TTC549 (cell line): ENCODE measurements at regions not wholly inside any gene's neighbourhood (a gene's known extent, or its start where the extent isn't known, plus 50 kb on each side); places are given as distances from the start of the nearest gene placed in this dataset.

ENCODE experiments used
- FAIRE-seq: peaks from 2 replicates; lab custom pipeline; 2012; peaks lifted over from hg19 to GRCh38; lab: Jason Lieb, UNC

GRCh38 chr3:117184574-117184973, 475.0 kb downstream of the TUSC7 start:
- no peak for FAIRE-seq

GRCh38 chr3:117191245-117191644, 481.7 kb downstream of the TUSC7 start:
- no peak for FAIRE-seq

DNA sequence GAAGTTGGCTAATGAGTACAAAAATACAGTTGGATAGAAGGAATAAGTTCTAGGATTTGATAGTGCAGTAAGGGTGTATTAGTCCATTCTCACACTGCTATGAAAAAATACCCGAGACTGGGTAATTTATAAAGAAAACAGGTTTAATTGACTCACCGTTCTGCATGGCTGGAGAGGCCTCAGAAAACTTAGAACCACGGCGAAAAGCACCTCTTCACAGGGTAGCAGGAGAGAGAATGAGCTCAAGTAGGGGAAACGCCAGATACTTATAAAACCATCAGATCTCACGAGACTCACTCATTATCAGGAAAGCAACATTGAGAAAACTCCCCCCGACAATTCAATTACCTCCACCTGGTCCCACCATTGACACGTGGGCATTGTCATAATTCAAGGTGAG, 483.3 kb downstream of the TUSC7 start:
- FAIRE-seq, result no peak

- no peak for FAIRE-seq
Observed at GRCh38 chr3:117193390-117193789, 483.8 kb downstream of the TUSC7 start.

DNA sequence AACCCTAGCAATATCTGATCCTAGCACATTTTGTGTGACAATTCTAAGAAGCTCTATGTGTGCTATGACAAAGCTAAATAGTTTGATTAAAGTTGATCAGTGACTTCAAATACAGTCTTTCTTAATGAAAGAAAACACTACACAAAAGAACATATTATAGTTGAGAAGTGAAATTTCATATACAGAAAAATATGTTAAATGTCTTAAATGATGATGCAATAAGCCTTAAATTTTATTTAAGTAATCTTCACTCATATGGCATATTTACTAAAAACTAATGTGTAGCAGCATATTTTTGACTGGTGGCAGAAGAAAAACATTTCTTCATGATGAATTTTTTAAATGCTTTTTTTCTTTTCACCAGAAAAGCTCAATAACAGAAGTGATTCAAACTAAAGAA, 485.5 kb downstream of the TUSC7 start:
- FAIRE-seq, result no peak

DNA sequence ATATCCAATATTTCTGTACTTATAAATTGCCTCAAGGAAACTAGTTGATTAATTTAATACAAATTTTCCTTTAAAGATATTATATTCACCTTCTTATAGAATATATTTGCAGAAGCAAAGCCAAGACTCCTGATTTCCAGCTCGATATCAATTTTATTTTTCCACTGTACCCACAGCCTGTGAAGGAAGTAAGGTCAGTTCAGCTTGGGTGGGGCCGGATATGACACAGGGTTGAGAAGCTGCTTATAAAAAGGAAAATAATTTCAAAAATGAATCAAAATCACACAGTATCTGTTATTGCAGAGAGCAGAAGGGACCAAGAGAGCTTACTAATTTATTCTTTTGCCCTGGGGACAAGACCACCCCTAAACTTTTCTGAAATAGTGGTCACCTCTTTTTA, 491.4 kb downstream of the TUSC7 start:
- no peak for FAIRE-seq

- FAIRE-seq, result no peak
Observed at GRCh38 chr3:117201901-117202774, 492.6 kb downstream of the TUSC7 start.

GRCh38 chr3:117217355-117217754, 507.8 kb downstream of the TUSC7 start:
- no peak for FAIRE-seq

- FAIRE-seq, result no peak
Observed at GRCh38 chr3:117217760-117218316, 508.3 kb downstream of the TUSC7 start.

DNA sequence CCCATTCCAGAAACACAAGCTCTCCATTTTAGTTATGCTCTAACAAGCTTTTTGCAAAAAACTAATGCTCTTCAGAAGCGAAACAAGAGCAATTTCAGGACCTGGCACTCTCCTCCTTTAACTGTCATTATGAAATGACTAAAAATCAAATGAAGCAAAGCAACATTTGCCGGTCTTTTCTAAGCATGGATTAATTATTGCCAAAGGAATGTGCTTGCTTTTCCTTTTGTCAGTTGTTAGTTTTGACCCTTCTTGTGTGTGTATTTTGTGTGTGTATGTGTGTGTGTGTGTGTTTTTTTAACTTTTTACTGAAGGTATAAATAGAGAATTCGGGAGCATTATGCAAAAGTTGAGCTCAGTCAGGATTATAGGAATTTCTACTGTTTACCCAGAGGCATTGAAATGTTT, 509.1 kb downstream of the TUSC7 start:
- no peak for FAIRE-seq

- no peak for FAIRE-seq
Observed at GRCh38 chr3:117219296-117219695, 509.7 kb downstream of the TUSC7 start.

DNA sequence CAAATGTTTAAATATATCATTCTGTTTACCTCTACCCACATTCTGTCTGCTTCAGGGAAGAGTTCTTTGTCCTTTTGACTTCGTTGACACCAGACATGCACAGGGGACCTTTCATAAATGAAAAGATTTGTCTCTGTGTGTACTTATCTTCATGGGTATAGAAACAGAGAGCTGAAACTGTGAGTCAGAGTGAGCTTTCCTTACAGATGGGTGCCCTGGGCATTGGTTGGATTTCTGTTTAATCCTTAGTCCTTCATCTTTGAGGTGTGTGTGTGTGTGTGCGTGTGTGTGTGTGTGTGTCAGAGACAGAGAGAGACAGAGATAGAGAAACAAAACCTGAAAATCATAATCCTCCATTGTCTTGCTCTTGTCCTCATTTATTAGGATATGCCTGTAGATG, 517.4 kb downstream of the TUSC7 start:
- FAIRE-seq, result no peak

DNA sequence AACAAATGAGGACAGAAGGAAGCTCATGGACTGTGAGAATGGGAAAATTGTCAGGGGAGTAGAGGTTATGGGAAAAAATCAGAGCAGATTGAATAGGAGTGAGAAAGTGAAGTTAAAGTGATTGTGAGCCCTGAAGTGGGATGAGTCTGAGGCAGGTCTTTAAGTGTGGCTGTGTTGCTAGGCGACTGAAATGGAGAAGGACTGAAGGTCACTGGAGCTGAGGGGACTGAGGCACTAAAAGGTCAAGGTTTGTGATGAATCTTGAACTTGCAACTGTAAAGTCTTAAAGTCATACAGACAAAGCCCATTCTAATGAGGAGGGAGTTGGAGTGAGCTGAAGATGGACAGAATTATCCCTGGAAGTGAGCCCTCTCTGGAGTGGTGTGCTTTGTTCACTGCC, 518.9 kb downstream of the TUSC7 start:
- no peak for FAIRE-seq

GRCh38 chr3:117230924-117231323, 521.3 kb downstream of the TUSC7 start:
- FAIRE-seq, result no peak

GRCh38 chr3:117234331-117234730, 524.8 kb downstream of the TUSC7 start:
- FAIRE-seq, result no peak

- FAIRE-seq, result no peak
Observed at GRCh38 chr3:117235304-117235703, 525.7 kb downstream of the TUSC7 start.

DNA sequence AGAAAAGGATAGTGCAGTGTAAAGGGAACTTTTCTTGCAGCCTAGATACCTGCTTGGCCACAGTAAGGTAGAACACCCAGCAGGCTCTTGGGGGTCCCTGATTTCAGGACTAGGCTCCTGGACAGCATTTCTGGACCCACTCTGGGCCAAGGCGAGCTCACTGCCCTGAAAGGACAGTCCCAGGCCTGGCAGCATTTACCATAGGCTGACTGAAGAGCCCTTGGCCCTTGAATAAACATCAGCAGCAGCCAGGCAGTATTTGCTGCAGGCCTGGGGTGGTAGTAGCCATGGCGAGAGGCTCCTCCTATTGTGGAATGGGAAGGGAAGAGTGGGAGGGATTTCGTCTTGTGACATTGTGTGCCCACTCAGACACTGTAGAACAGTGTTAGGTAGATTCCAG, 529.2 kb downstream of the TUSC7 start:
- no peak for FAIRE-seq

GRCh38 chr3:117243657-117244056, 534.1 kb downstream of the TUSC7 start:
- no peak for FAIRE-seq

GRCh38 chr3:117246771-117247555, 537.4 kb downstream of the TUSC7 start:
- no peak for FAIRE-seq

- no peak for FAIRE-seq
Observed at GRCh38 chr3:117248153-117248552, 538.6 kb downstream of the TUSC7 start.

DNA sequence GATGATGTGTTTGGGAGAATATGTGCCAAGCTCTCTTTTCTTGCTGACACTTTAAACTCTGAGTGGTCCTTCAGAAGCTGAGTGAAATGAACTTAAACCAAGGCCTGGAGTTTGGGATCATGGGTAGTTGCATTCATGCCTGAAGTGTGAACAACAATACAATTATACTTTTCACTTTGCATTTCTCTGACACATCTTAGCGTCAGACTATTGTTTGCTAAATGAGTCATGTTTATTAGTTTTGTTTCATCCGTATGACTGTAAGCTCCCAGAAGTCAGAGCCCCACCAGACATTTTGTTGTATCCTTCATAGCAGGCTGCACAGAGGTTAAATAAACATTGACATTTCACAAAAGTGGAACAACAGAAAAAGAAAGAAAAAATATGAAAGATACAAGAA, 542.6 kb downstream of the TUSC7 start:
- FAIRE-seq, result no peak

DNA sequence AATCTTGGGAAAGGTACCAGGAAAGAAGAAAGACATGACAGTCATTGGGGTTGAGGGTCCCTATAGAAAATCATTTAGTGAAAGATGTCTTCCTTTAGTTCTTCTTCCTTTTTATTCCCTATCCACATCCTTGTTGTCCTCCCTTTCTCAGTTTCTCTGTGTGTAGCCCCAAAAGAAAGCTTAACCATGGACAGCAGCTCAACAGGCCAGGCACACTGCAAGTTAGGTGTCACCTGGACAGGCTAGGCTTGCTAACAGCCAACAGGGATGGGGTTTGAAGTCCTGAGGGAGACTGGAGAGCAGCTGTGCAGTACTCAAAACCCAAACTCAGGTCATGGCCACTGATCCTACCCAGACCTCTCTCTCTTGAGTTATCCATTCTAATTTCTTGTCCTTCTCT, 543.1 kb downstream of the TUSC7 start:
- FAIRE-seq, result no peak

GRCh38 chr3:117253636-117254035, 544.1 kb downstream of the TUSC7 start:
- FAIRE-seq, result no peak
